Uterus (tissue), 2 donors: ENCODE measurements at regions not wholly inside any gene's neighbourhood (a gene's known extent, or its start where the extent isn't known, plus 50 kb on each side); places are given as distances from the start of the nearest gene placed in this dataset.

Experiments
- CTCF ChIP-seq, 4 experiments: fragments of 200-600 bp in 2 of 4; fragments of 450-650 bp in 2 of 4; sonication (generic) in 2 of 4; IDR thresholded peaks; one replicate each; pipeline ENCODE4 v1.5.1; 2016 to 2019; ENCODE audit warnings: antibody characterized with exemption in 4 of 4, mild to moderate bottlenecking in 2 of 4, moderate library complexity in 1 of 4
- POLR2A ChIP-seq, 2 donors: fragments of 450-650 bp; IDR thresholded peaks; one replicate each; pipeline ENCODE4 v1.6.1; 2016; ENCODE audit warnings: antibody characterized with exemption in 2 of 2, mild to moderate bottlenecking in 1 of 2, moderate library complexity in 1 of 2

DNA sequence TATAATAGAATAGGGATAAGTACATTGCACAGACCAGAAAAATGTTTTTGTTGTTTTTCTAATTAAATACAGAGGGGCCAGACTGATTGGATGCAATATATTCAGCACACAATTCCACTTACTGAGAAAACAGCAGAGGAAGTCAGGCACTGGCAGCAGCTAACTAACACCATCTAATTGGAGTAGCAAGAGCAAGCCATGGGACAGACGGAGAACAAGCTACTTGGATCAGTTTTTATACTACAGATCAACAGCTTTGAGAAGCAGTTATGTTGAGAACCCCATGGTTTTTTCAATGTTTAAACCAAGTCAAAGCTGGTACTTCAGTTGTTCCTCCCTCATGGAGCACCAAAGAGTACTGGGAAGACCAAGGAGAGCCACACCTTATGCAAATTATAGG lies 1249.4 kb downstream of the LRFN5 start:
- TF ChIP-seq CTCF (IDR thresholded peaks at IDR 0.05) (no peak), POLR2A (IDR thresholded peaks at IDR 0.05) (no peak)
